ENCODE measurements at regions not wholly inside any gene's neighbourhood (a gene's known extent, or its start where the extent isn't known, plus 50 kb on each side); places are given as distances from the start of the nearest gene placed in this dataset.

DNA sequence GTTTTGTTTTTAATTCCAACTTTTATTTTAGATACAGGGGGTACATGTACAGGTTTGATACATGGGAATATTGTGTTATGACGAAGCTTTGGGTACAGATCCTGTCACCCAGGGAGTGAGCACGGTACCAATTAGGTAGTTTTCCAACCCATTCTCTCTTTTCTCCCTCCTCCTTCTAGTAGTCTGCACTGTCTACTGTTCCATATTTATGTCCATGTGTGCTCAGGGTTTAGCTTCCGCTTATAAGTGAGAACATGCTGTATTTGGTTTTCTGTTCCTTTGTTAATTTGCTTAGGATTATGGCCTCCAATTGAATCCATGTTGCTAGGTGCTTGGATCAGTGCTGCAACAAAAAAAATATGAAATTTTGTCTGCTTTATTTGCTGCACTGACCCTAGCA lies 659.3 kb upstream of the TMEFF2 start:
- TF ChIP-seq POLR2AphosphoS5 (IDR thresholded peaks at IDR 0.05), result no peak
- TF ChIP-seq EP300 (IDR thresholded peaks at IDR 0.05), result no peak
- TF ChIP-seq, protein P1, sequence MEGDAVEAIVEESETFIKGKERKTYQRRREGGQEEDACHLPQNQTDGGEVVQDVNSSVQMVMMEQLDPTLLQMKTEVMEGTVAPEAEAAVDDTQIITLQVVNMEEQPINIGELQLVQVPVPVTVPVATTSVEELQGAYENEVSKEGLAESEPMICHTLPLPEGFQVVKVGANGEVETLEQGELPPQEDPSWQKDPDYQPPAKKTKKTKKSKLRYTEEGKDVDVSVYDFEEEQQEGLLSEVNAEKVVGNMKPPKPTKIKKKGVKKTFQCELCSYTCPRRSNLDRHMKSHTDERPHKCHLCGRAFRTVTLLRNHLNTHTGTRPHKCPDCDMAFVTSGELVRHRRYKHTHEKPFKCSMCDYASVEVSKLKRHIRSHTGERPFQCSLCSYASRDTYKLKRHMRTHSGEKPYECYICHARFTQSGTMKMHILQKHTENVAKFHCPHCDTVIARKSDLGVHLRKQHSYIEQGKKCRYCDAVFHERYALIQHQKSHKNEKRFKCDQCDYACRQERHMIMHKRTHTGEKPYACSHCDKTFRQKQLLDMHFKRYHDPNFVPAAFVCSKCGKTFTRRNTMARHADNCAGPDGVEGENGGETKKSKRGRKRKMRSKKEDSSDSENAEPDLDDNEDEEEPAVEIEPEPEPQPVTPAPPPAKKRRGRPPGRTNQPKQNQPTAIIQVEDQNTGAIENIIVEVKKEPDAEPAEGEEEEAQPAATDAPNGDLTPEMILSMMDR (IDR thresholded peaks at IDR 0.05), result no peak

All from sigmoid colon (tissue), 4 donors.